ENCODE measurements at regions not wholly inside any gene's neighbourhood (a gene's known extent, or its start where the extent isn't known, plus 50 kb on each side); places are given as distances from the start of the nearest gene placed in this dataset.
A peak's percentile ranks its signal among the peaks of the same experiment; 100 is the strongest.
"Not testable (repeated sequence)": the region's sequence is repeated elsewhere in the genome, so short reads cannot be mapped to it uniquely, and the experiment has no call there.

- DNase-seq: not testable (repeated sequence)
Observed at GRCh38 chr22:11054681-11055080, 4473.3 kb upstream of the OR11H1 start.

DNA sequence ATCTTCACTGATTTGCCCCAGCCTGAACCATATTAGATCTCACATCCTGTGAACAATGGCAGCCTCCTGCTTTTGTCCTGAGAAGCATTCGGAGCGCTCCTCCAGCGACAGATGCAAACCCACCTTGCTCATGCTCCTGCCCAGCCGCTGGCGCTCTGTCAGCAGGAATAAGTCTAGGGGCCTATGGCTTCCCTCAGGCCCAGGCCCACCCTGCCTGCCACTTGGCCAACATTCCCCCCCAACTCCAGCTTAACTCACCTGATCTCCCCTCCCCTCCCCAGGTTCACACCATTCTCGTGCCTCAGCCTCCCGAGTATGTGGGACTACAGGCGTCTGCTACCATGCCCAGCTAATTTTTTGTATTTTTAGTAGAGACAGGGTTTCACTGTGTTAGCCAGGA, 4472.8 kb upstream of the OR11H1 start:
- not testable (repeated sequence) for DNase-seq

- DNase-seq: not testable (repeated sequence)
Observed at GRCh38 chr22:11057955-11058547, 4469.9 kb upstream of the OR11H1 start.

DNA sequence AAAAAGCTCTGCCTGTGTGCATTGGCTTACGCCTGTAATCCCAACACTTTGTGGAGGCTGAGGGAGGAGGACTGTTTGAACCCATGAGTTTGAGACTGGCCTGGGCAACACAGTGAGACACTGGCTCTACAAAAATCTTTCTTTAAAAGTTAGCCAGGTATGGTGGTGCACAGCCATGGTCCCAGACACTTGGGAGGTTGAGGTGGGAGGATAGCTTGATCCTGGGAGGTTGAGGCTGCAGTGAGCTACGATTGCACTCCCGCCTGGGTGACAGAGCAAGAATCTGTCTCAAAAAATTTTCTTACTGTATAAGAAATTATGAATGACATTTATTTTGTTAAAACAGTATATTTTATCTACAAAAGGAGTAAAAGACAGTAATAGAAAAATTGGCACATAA, 4468.9 kb upstream of the OR11H1 start:
- DNase-seq: not testable (repeated sequence)

DNA sequence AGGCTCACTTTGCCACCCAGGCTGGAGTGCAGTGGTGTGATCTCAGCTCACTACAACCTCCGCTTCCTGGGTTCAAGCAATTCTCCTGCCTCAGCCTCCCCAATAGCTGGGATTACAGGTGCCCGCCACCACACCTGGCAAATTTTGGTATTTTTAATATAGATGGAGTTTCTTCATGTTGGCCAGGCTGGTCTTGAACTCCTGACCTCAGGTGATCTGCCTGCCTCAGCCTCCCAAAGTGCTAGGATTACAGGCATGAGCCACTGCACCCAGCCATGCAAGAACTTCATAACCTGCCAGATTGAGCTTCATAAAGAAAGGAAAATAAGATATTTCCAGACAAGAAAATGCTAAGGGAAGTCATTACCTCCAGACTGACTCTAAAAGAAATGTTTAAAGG, 4467.2 kb upstream of the OR11H1 start:
- not testable (repeated sequence) for DNase-seq

DNA sequence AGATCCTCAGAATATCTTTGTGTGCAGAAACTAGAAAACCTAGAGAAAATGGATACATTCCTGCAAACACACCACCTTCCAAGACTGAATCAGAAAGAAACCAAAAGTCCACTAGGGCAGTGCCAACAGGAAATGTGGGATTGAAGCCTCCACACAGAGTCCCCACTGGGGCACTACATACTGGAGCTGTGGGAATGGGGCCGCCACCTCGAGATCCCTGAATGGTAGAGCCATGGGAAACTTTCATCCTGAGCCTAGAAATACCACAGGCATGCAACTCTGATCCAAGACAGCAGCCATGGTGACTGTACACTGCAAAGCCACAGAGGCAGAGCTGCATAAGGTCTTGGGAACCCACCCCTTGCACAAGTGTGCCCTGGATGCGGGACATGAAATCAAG, 4465.5 kb upstream of the OR11H1 start:
- not testable (repeated sequence) for DNase-seq

DNA sequence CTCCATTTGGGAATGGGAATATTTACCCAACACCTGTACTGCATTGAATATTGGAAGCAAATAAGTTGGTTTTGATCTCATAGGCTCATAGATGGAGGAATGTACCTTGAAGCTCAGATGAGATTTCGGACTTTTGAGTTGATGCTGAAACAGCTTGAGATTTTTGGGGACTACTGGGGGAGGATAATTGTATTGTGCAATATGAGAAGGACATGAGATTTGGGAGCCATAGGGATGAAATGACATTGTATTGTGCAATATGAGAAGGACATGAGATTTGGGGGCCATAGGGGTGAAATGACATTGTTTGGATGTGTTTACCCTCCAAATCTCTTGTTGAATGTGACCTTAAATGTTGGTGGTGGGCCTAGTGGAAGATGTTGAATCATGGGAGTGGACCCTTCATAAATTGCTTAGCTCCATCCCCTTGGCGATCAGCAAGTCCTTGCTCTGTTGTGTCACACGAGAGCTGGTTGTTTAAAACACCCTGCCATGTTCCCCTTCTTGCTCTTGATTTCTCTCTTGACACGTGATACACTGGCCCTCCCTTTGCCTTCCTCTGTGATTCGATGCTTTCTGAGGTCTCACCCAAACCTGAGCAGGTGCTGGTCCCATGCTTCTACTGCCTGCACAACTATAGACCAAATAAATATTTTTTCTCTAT, 4464.8 kb upstream of the OR11H1 start:
- not testable (repeated sequence) for DNase-seq

DNA sequence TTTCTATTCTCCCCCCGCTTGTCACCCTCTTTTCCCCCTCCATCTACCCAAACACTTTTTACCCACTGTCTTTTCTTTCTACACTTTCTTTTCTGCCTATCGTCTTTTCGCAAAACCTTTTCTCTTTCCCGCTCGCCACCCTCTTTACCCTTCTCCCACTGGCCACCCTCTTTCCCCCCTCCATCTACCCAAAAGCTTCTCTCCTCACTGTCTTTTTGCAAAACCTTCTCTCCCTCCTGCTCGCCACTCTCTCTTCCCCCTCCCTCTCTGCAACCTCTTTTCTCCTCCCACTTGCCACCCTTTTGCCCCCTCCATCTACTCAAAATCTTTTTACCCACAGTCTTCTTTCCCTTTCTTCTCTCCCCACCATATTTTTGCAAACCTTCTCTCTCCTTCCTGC, 4462.8 kb upstream of the OR11H1 start:
- not testable (repeated sequence) for DNase-seq

GRCh38 chr22:11065876-11066457, 4462.0 kb upstream of the OR11H1 start:
- DNase-seq: not testable (repeated sequence)

DNA sequence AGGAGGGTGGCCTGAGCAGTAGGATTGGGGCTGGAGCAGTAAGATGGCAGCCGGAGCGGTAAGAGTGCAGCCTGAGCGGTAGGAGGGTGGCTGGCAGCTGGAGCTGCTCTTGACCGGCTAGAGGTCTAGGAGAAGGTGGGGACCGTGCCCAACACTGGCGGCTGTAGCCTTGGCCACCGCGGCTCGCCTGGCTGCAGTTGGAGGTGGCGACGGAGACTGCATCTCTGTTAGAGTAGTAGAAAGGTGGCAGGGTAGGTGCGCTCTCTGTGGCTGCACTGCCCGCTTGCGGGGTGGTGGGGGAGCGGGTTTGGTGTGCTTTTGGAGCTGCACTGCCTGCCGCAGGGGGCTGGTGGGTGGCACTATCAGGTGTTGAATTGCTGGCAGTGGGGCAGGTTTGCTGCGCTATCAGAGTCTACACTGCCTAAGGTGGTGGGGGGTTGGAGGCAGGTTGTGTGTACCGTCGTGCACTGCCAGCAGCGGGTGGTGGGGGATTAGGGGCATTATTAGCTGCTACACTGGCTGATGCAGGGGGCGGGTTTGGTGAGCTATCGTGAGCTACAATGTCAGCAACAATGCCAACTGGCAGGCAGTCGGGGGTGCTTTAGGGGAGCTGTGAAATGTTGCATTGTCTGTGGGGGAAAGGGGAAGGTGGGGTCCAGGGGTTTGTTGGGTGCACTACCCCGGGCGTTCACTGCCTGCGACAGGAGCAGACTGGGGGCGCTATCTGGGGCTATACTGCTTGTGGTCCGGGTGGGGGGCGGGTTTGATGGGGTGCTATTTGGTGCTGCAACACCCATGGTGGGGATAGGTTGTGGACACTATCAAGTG, 4461.3 kb upstream of the OR11H1 start:
- peak; percentile 38 for DNase-seq

GRCh38 chr22:11067286-11067871, 4460.6 kb upstream of the OR11H1 start:
- not testable (repeated sequence) for DNase-seq

GRCh38 chr22:11067937-11068336, 4460.1 kb upstream of the OR11H1 start:
- DNase-seq: not testable (repeated sequence)

GRCh38 chr22:11068406-11068805, 4459.6 kb upstream of the OR11H1 start:
- not testable (repeated sequence) for DNase-seq
